Erythroblast (primary cell): ENCODE measurements at regions not wholly inside any gene's neighbourhood (a gene's known extent, or its start where the extent isn't known, plus 50 kb on each side); places are given as distances from the start of the nearest gene placed in this dataset.

Source experiments
- DNase-seq, 2 experiments: peaks; one replicate each; lab custom pipeline; 2025; lab: John Stamatoyannopoulos, UW
- GATA1 ChIP-seq: IDR thresholded peaks from 2 replicates; pipeline ENCODE4 v1.6.1; 2011; ENCODE audit warnings: low read depth, mild to moderate bottlenecking, control low read depth, low read length, moderate library complexity
- POLR2A ChIP-seq: IDR thresholded peaks from 2 replicates; pipeline ENCODE4 v1.6.1; 2011; ENCODE audit warnings: mild to moderate bottlenecking, low read length

- DNase-seq = no peak
- TF ChIP-seq GATA1 (no peak), POLR2A (no peak)
These were observed 141.8 kb upstream of the CD180 start for GRCh38 chr5:67338421-67338820.

GRCh38 chr5:67337751-67338150 lies 141.2 kb upstream of the CD180 start:
- TF ChIP-seq GATA1 (no peak), POLR2A (no peak)
- no peak for DNase-seq

GRCh38 chr5:67335426-67335825 lies 138.8 kb upstream of the CD180 start:
- TF ChIP-seq GATA1 (no peak), POLR2A (no peak)
- no peak for DNase-seq

GRCh38 chr5:67334373-67334772 lies 137.8 kb upstream of the CD180 start:
- peak in 1 of 2 experiments; percentile 63 for DNase-seq
- no peak for TF ChIP-seq GATA1
- TF ChIP-seq POLR2A = no peak

- DNase-seq = no peak
These were observed 136.6 kb upstream of the CD180 start for GRCh38 chr5:67333171-67333570.

GRCh38 chr5:67331296-67331925 lies 134.8 kb upstream of the CD180 start:
- TF ChIP-seq GATA1 (no peak), POLR2A (no peak)
- DNase-seq = no peak

More at GRCh38 chr5:67333171-67333570, 136.6 kb upstream of the CD180 start:
- no peak for TF ChIP-seq GATA1
- TF ChIP-seq POLR2A = no peak

- DNase-seq = no peak
- TF ChIP-seq POLR2A = no peak
- TF ChIP-seq GATA1 = no peak
These were observed 123.5 kb upstream of the CD180 start for GRCh38 chr5:67319935-67320725.

GRCh38 chr5:67318746-67319145 lies 122.1 kb upstream of the CD180 start:
- no peak for DNase-seq
- TF ChIP-seq GATA1 (no peak), POLR2A (no peak)

- TF ChIP-seq POLR2A (no peak), GATA1 (no peak)
- no peak for DNase-seq
These were observed 121.0 kb upstream of the CD180 start for GRCh38 chr5:67317603-67318002.

- TF ChIP-seq POLR2A (no peak), GATA1 (no peak)
- no peak for DNase-seq
These were observed 120.1 kb upstream of the CD180 start for GRCh38 chr5:67316695-67317094.

GRCh38 chr5:67315082-67315989 lies 118.7 kb upstream of the CD180 start:
- TF ChIP-seq POLR2A (no peak), GATA1 (no peak)
- no peak for DNase-seq

GRCh38 chr5:67311701-67312100 lies 115.1 kb upstream of the CD180 start:
- no peak for TF ChIP-seq POLR2A
- no peak for TF ChIP-seq GATA1
- no peak for DNase-seq

- DNase-seq = no peak
- no peak for TF ChIP-seq POLR2A
- TF ChIP-seq GATA1 = no peak
These were observed 114.6 kb upstream of the CD180 start for GRCh38 chr5:67311208-67311607.

GRCh38 chr5:67310740-67311139 lies 114.1 kb upstream of the CD180 start:
- DNase-seq = no peak
- no peak for TF ChIP-seq GATA1
- TF ChIP-seq POLR2A = no peak
